HG03064 (cell line): ENCODE measurements at regions not wholly inside any gene's neighbourhood (a gene's known extent, or its start where the extent isn't known, plus 50 kb on each side); places are given as distances from the start of the nearest gene placed in this dataset.

Experiments
- ATAC-seq: cut with Tn5 transposase; IDR thresholded peaks from one replicate; pipeline ENCODE4 v1.9.1; 2021; ENCODE audit warnings: low read depth; ENCODE audit not compliant: unreplicated experiment

- ATAC-seq = no peak
These were observed 961.7 kb upstream of the PIK3C3 start for GRCh38 chr18:40993363-40993762.

- ATAC-seq = no peak
These were observed 967.5 kb upstream of the PIK3C3 start for GRCh38 chr18:40987581-40987980.

- ATAC-seq = no peak
These were observed 969.6 kb upstream of the PIK3C3 start for GRCh38 chr18:40985436-40985835.

GRCh38 chr18:40984856-40985255 is 970.2 kb upstream of the PIK3C3 start:
- ATAC-seq = no peak

- ATAC-seq = no peak
These were observed 971.2 kb upstream of the PIK3C3 start for GRCh38 chr18:40983835-40984234.

- no peak for ATAC-seq
These were observed 974.9 kb upstream of the PIK3C3 start for GRCh38 chr18:40980171-40980570.

- no peak for ATAC-seq
These were observed 979.0 kb upstream of the PIK3C3 start for GRCh38 chr18:40976050-40976449.

GRCh38 chr18:40974448-40974847 is 980.6 kb upstream of the PIK3C3 start:
- no peak for ATAC-seq

GRCh38 chr18:40962784-40963183 is 992.2 kb upstream of the PIK3C3 start:
- ATAC-seq = no peak

GRCh38 chr18:40957533-40958070 is 997.4 kb upstream of the PIK3C3 start:
- no peak for ATAC-seq

- no peak for ATAC-seq
These were observed 998.8 kb upstream of the PIK3C3 start for GRCh38 chr18:40956213-40956612.

GRCh38 chr18:40955351-40955750 is 999.7 kb upstream of the PIK3C3 start:
- ATAC-seq = no peak

GRCh38 chr18:40949114-40949950 is 1005.7 kb upstream of the PIK3C3 start:
- no peak for ATAC-seq

GRCh38 chr18:40944576-40944975 is 1010.5 kb upstream of the PIK3C3 start:
- no peak for ATAC-seq

GRCh38 chr18:40939656-40940515 is 1015.1 kb upstream of the PIK3C3 start:
- no peak for ATAC-seq

- no peak for ATAC-seq
These were observed 1016.4 kb upstream of the PIK3C3 start for GRCh38 chr18:40938615-40939014.

- no peak for ATAC-seq
These were observed 1017.6 kb upstream of the PIK3C3 start for GRCh38 chr18:40937386-40937785.

- no peak for ATAC-seq
These were observed 1019.6 kb upstream of the PIK3C3 start for GRCh38 chr18:40935423-40935822.

- no peak for ATAC-seq
These were observed 1022.2 kb upstream of the PIK3C3 start for GRCh38 chr18:40932862-40933261.

- no peak for ATAC-seq
These were observed 1024.7 kb upstream of the PIK3C3 start for GRCh38 chr18:40930211-40930882.

- no peak for ATAC-seq
These were observed 1025.6 kb upstream of the PIK3C3 start for GRCh38 chr18:40929399-40929798.
